Amygdala (tissue), 56 donors: ENCODE measurements at regions not wholly inside any gene's neighbourhood (a gene's known extent, or its start where the extent isn't known, plus 50 kb on each side); places are given as distances from the start of the nearest gene placed in this dataset.
"Not testable (repeated sequence)": the region's sequence is repeated elsewhere in the genome, so short reads cannot be mapped to it uniquely, and the experiment has no call there.

Experiments used
- DNase-seq, 56 donors: peaks; one replicate each; lab custom pipeline; 2025; lab: John Stamatoyannopoulos, UW

GRCh38 chr10:29734962-29735627 is 100.3 kb upstream of the SVIL start:
- DNase-seq = peak in 8 of 56 donors; percentile 6 to 45 (median 23)

- DNase-seq = no peak
Observed at GRCh38 chr10:29734640-29734961, 99.8 kb upstream of the SVIL start.

GRCh38 chr10:29733323-29733722 is 98.6 kb upstream of the SVIL start:
- DNase-seq = no peak

DNA sequence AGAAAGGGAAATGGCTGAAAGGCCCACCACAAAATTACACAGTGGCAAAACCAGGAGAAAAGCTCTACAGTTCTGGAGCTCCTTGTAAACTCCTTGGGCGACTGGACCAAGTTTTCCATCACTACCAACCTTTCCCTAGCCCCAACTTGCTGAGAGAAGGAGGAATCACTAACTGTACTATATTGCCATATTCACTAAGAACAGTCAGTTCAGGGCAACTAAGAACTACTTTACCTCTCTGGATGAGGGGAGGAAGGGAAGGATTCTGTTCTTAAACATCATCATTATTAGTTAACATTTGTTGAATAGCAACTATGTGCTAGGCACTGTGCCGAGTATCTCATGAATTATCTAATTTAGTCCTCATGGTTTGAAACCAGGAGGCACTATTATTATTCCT is 98.1 kb upstream of the SVIL start:
- DNase-seq = no peak

GRCh38 chr10:29731760-29732159 is 97.0 kb upstream of the SVIL start:
- peak in 5 of 56 donors; percentile 3 to 14 (median 6) for DNase-seq

DNA sequence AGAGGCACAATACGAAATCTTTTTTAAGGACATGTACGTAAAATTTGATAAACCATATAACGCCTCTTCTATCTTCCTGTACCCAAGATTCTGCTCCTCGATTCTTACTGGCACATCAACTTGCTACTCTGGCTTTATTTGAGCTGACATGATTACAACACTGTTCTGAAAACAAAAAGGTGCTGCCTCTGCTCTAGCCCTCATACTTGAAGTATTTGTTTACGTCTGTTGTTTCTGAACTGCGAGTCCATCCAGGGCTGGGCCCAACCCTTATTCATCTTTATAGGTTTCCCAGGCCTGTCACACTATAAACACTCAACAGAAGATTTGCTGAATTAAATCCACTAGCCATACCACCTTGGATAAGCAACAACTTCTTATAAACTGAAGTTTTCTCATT is 96.2 kb upstream of the SVIL start:
- DNase-seq = no peak

- no peak for DNase-seq
Observed at GRCh38 chr10:29730458-29730857, 95.7 kb upstream of the SVIL start.

DNA sequence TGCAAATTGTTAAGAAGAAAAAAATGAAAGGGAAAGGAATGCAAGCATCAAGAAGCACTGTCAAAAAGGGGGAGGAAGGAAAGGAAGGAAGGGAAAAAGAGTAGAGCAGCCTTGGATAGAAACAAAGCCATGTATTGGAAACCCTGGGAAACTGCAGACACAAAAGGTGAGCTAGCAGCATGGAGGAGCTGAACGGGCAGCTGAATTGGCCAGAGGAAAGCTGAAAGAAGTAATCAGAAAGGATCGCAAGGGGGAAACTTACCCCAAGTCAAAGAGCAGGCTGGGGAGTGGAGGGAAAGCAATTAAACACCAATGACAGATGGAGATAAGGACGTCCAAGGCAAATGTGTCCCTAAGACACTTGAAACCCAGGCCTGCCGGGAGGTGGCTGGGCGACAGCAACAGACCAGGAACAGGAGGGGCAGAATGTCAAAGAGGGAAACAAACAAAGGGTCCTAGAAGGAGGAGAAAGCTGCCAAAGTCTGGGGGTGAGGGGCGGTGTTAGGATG is 93.8 kb upstream of the SVIL start:
- no peak for DNase-seq

GRCh38 chr10:29725927-29726326 is 91.2 kb upstream of the SVIL start:
- DNase-seq = not testable (repeated sequence)

DNA sequence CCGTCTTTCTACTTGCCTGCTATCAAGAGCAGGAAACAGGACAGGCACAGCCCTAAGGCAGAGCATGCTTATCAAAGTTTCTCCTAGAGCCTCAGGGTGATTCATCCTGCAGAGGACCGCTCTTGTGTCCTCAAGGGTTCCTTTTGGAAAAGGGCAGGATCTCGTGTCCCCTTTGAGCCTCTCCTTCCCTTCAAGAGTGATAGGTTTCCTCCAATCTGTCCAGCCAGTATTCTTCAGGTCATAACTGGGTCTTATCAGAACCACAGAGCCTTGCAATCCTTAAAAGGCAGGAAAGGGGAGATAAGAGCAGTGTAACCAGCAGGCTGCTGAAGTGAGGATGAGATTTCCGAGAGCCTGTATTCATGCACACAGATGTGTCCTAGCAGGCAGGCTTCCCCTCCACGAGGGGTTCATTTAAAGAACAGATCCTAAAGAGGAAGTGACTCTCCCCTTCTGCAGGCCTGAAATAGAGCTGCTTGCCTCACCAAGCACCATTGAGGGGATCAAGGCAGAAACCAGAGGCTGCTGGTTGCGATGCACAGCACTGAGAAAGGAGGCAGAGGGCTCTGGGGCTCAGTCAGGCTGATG is 90.5 kb upstream of the SVIL start:
- no peak for DNase-seq

GRCh38 chr10:29723726-29724125 is 89.0 kb upstream of the SVIL start:
- no peak for DNase-seq

DNA sequence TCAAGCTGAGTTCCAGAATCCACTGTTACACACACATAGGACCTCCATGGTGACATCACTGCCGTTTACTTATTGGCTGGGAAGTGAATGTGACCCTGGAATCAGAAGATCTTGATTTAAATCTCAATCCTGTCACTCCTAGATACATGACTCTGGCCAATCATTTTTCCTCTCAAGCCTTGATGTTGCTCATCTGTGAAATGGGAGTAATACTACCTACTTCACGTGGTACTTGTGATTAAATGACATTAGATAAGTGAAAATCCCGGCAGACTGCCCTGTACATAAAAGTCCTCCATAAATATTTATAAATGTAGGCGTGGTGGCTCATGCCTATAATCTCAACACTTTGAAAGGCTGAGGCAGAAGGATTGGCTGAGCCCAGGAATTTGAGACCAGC is 88.0 kb upstream of the SVIL start:
- DNase-seq = no peak

GRCh38 chr10:29720149-29720548 is 85.4 kb upstream of the SVIL start:
- no peak for DNase-seq

GRCh38 chr10:29719281-29719675 is 84.5 kb upstream of the SVIL start:
- DNase-seq = no peak

GRCh38 chr10:29715296-29715695 is 80.5 kb upstream of the SVIL start:
- no peak for DNase-seq

DNA sequence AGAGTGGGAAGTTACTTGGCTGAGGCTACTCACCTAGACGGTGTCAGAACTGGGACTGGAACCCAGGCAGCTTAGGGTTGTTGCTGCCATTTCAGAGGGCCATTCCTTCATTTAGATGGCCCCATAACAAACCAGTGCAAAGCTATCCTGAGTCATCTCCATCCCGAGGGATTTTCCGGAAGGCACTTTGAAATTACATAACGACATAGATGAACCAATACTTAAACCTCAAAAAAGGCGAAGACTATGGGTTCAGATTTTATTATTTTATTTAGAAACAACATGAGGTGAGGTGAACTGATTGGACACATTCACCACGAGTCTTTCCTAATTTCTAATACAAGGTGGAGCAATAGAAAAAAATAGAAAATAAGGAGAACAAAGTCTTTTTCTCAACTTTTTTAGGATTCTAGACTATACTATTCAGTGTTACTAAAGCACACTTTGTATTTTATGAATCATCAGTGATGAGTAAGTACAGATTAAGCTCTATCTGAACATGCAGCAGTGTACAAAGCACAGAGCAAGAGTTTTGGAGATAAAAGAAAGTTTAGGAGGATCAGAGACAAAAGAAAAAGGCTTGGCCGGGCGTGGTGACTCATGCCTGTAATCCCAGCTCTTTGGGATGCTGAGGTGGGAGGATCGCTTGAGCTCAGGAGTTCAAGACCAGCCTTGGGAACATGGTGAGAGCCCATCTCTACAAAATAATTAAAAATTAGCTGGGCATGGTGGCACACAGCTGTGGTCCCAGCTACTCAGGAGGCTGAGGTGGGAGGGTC is 79.5 kb upstream of the SVIL start:
- DNase-seq = no peak

- DNase-seq = no peak
Observed at GRCh38 chr10:29713450-29713849, 78.7 kb upstream of the SVIL start.

GRCh38 chr10:29712108-29712507 is 77.3 kb upstream of the SVIL start:
- DNase-seq = no peak

DNA sequence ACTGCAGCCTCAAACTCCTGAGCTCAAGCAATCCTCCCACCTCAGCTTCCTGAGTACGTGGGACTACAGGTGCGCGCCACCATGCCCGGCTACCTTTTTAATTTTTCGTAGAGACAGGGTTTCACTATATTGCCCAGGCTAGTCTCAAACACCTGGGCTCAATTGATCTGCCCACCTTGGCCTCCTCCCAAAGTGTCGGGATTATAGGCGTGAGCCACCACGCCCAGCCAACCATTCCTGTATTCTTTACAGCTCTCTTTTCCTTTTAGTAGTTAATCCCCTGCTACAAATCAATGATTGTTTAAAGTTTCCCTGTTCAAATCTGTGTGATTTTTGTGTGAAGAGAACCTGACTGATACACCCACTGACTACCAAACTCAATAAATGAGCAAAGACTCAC is 75.4 kb upstream of the SVIL start:
- DNase-seq = no peak

DNA sequence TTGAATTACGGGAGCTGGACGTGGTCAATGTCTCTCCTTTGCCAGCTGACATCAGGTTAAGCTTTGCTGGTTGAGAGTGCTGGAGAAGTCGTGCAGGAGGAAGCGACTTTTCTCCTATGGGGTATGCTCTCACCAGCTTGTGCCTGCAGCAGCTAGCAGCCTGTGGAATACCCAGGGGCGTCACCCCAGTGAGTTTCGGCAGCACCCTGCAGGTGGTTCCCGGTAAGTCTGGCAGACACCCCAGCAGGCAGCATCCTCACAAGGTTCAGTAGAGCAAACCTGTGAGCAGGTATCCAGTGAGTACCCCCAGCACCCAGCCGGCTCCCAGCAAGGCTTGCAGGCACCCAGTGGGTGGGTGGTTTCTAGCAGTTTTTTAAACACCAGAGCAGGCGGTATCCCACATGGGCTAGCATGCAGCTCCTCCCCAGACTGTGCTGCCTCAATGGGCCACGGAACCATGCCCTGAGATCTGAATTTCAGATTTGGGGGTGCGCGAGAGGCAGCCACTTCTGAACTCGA is 74.8 kb upstream of the SVIL start:
- DNase-seq = no peak

DNA sequence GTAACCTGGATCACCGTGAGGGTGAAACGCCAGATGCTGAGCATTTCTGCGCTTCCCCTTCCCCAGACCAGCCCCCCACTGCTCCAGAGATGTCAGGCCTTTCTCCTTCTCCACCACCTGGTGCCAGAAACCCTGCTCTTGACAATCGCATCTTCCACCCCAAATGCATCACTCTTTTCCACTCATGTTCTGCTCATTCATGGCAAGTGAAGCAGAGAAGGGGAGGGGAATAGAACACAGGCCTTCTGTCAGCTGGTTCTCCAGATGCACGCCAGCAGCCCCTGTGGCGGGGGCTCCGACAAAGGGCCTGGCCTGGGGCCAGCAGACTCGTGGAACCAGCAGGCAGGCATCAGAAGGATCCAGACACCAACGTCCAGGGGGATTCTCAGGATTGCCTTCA is 68.5 kb upstream of the SVIL start:
- DNase-seq = peak in 2 of 56 donors; percentile 4 to 25
